ENCODE measurements at regions not wholly inside any gene's neighbourhood (a gene's known extent, or its start where the extent isn't known, plus 50 kb on each side); places are given as distances from the start of the nearest gene placed in this dataset.

GRCh38 chr3:137854533-137855261, 90.6 kb downstream of the SOX14 start:
- CTCF ChIA-PET (ENCODE audit: partially characterized antibody): interaction anchor here (1.6 kb wide), 1 partner anchor 8 kb away, joined by 6 read pairs; no protein-coding TSS in a partner anchor
- H3K27me3 ChIP-seq (replicated peaks in 1 of 4; ENCODE audit: control insufficient read depth in 3 of 4, extremely low read depth in 1 of 4, insufficient read depth in 3 of 4, low read length in 3 of 4): no peaks in the 10 kb centered on the region

More at GRCh38 chr3:137854533-137855261, 90.6 kb downstream of the SOX14 start:
- Histone ChIP-seq H3K4me2 (ENCODE audit: insufficient read depth in 1 of 2, low read depth in 2 of 2, low read length in 2 of 2) (peak overlapping the region in 1 of 2 experiments; percentile 15; a peak in 2 of 4 replicates), H3K9ac (replicated peaks in 1 of 4; ENCODE audit: extremely low read depth in 1 of 4, low read depth in 3 of 4, low read length in 3 of 4) (no peak overlapping the region), H3K4me3 (ENCODE audit: extremely low read depth in 1 of 4, insufficient read depth in 2 of 4, low read depth in 3 of 4, low read length in 4 of 4) (no peak overlapping the region), H2BK12ac (ENCODE audit: low read depth, low read length) (peak overlapping the region; percentile 4; the same call in 1 of the 2 replicates), H4K8ac (ENCODE audit: extremely low read depth, insufficient read depth, low read length) (no peak overlapping the region), H3K23ac (ENCODE audit: insufficient read length) (no peak overlapping the region), H2AFZ (ENCODE audit: low read length) (0 out of 2 replicates have a peak overlapping the region, but pooled peaks have one; percentile 51), H3K79me1 (ENCODE audit: low read depth, low read length) (no peaks in the 10 kb centered on the region), H3K56ac (replicated peaks; ENCODE audit: insufficient read length, low read depth, low read length) (no peak overlapping the region), H3K79me2 (ENCODE audit: control insufficient read depth in 1 of 2, insufficient read depth in 2 of 2, low read length in 2 of 2) (no peaks in the 10 kb centered on the region), H2BK5ac (ENCODE audit: low read depth, low read length) (no peak overlapping the region), H3K18ac (ENCODE audit: extremely low read depth, low read length) (no peak overlapping the region), H2BK20ac (ENCODE audit: low read length) (no peak overlapping the region), H3K4me1 (replicated peaks in 1 of 4; ENCODE audit: control insufficient read depth in 3 of 4, insufficient read depth in 4 of 4, low read length in 3 of 4) (peaks cover 3 to 20% (median 5%) of the 10 kb centered on the region in 4 experiments), H3K9me3 (ENCODE audit: insufficient read depth in 2 of 2, low read depth in 1 of 2, low read length in 1 of 2) (no peaks in the 10 kb centered on the region), H3K14ac (ENCODE audit: insufficient read length) (no peak overlapping the region), H2AK5ac (ENCODE audit: low read depth, low read length) (no peak overlapping the region), H4K5ac (ENCODE audit: insufficient read length, low read depth, low read length) (no peak overlapping the region), H3K23me2 (ENCODE audit: low read depth, low read length) (no peaks in the 10 kb centered on the region), H3K4ac (replicated peaks; ENCODE audit: insufficient read length, low read depth, low read length) (no peak overlapping the region), H3K27ac (ENCODE audit: low read depth, low read length) (no peak overlapping the region), H4K91ac (replicated peaks; ENCODE audit: insufficient read length, low read length) (no peak overlapping the region), H2BK15ac (ENCODE audit: low read length) (no peak overlapping the region; the same call in 1 of the 2 replicates), H4K20me1 (replicated peaks in 1 of 2; ENCODE audit: control insufficient read depth in 1 of 2, insufficient read depth in 2 of 2, low read length in 2 of 2) (no peaks in the 10 kb centered on the region), H2BK120ac (replicated peaks; ENCODE audit: low read depth, low read length) (no peak overlapping the region), H3K36me3 (ENCODE audit: control insufficient read depth in 2 of 4, insufficient read depth in 4 of 4, low read length in 3 of 4) (no peaks in the 10 kb centered on the region)
- WGBS, 2 experiments (ENCODE audit: extremely low coverage in 1 of 2, insufficient coverage in 1 of 2, insufficient read length in 1 of 2, insufficient replicate concordance in 2 of 2, low coverage in 1 of 2, low lambda C conversion rate in 2 of 2, missing lambda C conversion rate in 1 of 2): 48% methylated on average over 4 of the region's 4 CpGs; no CpG with 5 or more reads in 1 of the 2 experiments
- peak; percentile 28 for FAIRE-seq
- TF ChIP-seq NANOG (IDR thresholded peaks at IDR 0.05; ENCODE audit: insufficient read depth, low read depth, low read length, poor library complexity, severe bottlenecking) (peak; percentile 26), CEBPB (IDR thresholded peaks at IDR 0.05; ENCODE audit: low read depth, low read length) (peak; percentile 32; the same call in 1 of the 2 replicates), SP1 (IDR thresholded peaks at IDR 0.05; ENCODE audit: low read depth, low read length) (0 out of 2 replicates have a peak, but pooled peaks have one; percentile 9), CBX8 (IDR thresholded peaks at IDR 0.05; ENCODE audit: borderline replicate concordance, low read depth, low read length) (no peak), TEAD4 (IDR thresholded peaks at IDR 0.05; ENCODE audit: low read depth, low read length) (peak; percentile 55; the same call in 1 of the 2 replicates)
- POLR2A ChIA-PET (ENCODE audit: partially characterized antibody): interaction anchor here (1.6 kb wide), 1 partner anchor 12 kb away, joined by 5 read pairs; no protein-coding TSS in a partner anchor
- peak in 1 of 2 experiments; percentile 68 for DNase-seq (ENCODE audit: low read depth in 1 of 2, low spot score in 2 of 2)

Measured in H1 (cell line).